VCaP (cell line): ENCODE measurements at regions not wholly inside any gene's neighbourhood (a gene's known extent, or its start where the extent isn't known, plus 50 kb on each side); places are given as distances from the start of the nearest gene placed in this dataset.
"Not testable (repeated sequence)": the region's sequence is repeated elsewhere in the genome, so short reads cannot be mapped to it uniquely, and the experiment has no call there.

Experiments
- H3K27ac ChIP-seq: fragments of 450-650 bp; 2 replicates; pipeline ENCODE4 v1.5.1; 2017
- CTCF ChIP-seq: fragments of 450-650 bp; conservative IDR thresholded peaks from 2 replicates; pipeline ENCODE4 v1.5.1; 2017; ENCODE audit warnings: mild to moderate bottlenecking, moderate library complexity

- H3K27ac ChIP-seq, result no peak overlapping the region
- TF ChIP-seq CTCF, result no peak
Observed at GRCh38 chr5:40453689-40454088, 226.0 kb upstream of the PTGER4 start.

- no peak for TF ChIP-seq CTCF
- H3K27ac ChIP-seq, result no peak overlapping the region
Observed at GRCh38 chr5:40452874-40453624, 226.7 kb upstream of the PTGER4 start.

DNA sequence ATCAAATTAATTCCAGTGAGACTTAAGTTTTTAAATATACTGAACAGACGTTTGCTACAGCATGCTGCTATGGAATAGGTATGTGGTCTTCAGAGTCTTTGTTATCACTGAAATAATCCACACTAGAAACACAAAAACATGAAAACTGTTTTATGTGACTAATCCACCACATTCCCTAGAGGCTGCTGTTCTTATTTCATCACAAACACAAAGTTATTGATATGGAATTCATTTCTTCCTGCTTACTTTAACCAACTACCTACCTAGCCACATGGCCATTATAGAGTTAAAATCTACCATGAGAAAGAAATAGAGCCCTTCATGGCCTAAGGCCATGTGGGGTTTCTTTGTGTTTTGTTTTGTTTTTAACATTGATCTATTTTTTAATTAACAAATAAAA lies 232.3 kb upstream of the PTGER4 start:
- TF ChIP-seq CTCF, result no peak
- H3K27ac ChIP-seq, result no peak overlapping the region

DNA sequence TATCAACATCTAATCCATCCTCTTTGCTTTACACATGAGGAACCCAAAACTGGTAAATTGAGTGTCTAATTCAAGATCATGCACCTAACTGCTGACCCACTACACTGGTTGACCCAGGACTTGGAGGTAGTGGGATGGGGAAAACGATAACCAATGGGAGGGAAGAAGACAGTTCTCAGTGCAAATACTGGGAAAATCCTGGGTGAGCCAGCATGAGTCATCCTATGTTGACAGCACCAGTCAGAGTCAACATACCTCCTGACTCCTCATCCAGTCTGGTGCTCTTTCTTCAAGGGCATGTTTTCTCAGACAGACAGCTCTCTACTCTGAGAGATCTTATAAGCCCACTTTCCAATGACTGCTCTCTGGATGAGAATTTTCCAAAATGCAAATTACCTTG lies 232.8 kb upstream of the PTGER4 start:
- no peak for TF ChIP-seq CTCF
- no peak overlapping the region for H3K27ac ChIP-seq

- no peak for TF ChIP-seq CTCF
- H3K27ac ChIP-seq, result no peak overlapping the region
Observed at GRCh38 chr5:40442346-40442745, 237.4 kb upstream of the PTGER4 start.

DNA sequence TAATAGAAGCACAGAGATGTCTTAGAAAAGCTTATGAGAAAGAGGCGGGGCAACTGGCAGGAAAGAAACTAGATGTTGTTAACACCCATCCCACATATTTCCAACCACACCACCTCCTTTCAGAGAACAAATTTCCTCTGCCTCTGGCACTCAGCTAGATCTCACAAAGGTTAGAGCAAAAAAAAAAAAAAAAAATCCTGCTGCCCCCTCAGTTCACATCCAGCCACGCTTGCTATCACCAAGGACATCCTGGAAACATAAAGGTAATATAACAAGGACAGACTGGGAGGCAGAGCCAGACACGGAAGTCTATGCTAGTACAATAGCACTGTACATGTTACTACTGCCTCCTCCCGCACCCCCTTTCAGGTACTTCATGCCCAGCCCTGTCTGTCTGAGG lies 238.0 kb upstream of the PTGER4 start:
- H3K27ac ChIP-seq, result no peak overlapping the region

DNA sequence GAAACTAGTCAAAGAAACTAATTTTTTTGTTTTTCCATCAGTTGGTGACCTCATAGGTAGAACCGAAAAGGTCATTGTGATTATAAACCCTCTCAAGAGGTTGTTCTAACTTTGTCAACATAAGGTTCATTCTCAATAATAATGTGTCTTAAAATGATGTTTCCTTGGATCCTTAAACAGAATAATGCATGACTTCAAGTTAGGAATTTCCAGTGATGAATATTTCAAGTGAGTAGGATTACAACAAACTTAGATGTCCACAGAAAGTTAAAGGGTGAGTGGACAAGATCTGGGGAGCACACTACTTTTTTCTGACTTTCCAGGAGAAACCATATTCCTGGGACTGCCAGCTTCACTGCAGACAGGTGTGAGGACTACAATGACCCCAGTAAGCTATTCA lies 239.0 kb upstream of the PTGER4 start:
- no peak for TF ChIP-seq CTCF
- no peak overlapping the region for H3K27ac ChIP-seq

More for the DNA sequence above, 238.0 kb upstream of the PTGER4 start:
- no peak for TF ChIP-seq CTCF

- not testable (repeated sequence) for H3K27ac ChIP-seq
Observed at GRCh38 chr5:40439103-40439502, 240.6 kb upstream of the PTGER4 start.

GRCh38 chr5:40438646-40439045 lies 241.1 kb upstream of the PTGER4 start:
- not testable (repeated sequence) for H3K27ac ChIP-seq
